Type B pancreatic cell (in vitro differentiated cells): ENCODE measurements at regions not wholly inside any gene's neighbourhood (a gene's known extent, or its start where the extent isn't known, plus 50 kb on each side); places are given as distances from the start of the nearest gene placed in this dataset.
"Not testable (repeated sequence)": the region's sequence is repeated elsewhere in the genome, so short reads cannot be mapped to it uniquely, and the experiment has no call there.

Experiments
- DNase-seq: peaks from one replicate; pipeline ENCODE4 v3.0.0; 2021; ENCODE audit warnings: mixed read lengths; ENCODE audit not compliant: unreplicated experiment; ENCODE audit errors: extremely low spot score
- H3K27ac Mint-ChIP-seq: 2 replicates; pipeline ENCODE4 v1.8.0; 2021; ENCODE audit warnings: mild to moderate bottlenecking, mixed read lengths
- H3K27me3 Mint-ChIP-seq: 2 replicates; pipeline ENCODE4 v1.8.0; 2021; ENCODE audit warnings: mixed read lengths
- H3K36me3 Mint-ChIP-seq: 2 replicates; pipeline ENCODE4 v1.8.0; 2021; ENCODE audit warnings: mixed read lengths
- H3K4me1 Mint-ChIP-seq: one replicate; pipeline ENCODE4 v1.8.0; 2021; ENCODE audit warnings: mixed read lengths; ENCODE audit not compliant: unreplicated experiment
- H3K4me3 Mint-ChIP-seq: 2 replicates; pipeline ENCODE4 v1.8.0; 2021; ENCODE audit warnings: mild to moderate bottlenecking, mixed read lengths
- H3K9me3 Mint-ChIP-seq: 2 replicates; pipeline ENCODE4 v1.8.0; 2021; ENCODE audit warnings: mixed read lengths

GRCh38 chr9:41075671-41076070 is 52.8 kb downstream of the FOXD4L6 start:
- DNase-seq, H3K4me1 Mint-ChIP-seq, H3K27ac Mint-ChIP-seq, H3K36me3 Mint-ChIP-seq, H3K9me3 Mint-ChIP-seq: not testable (repeated sequence)
- Mint-ChIP-seq H3K4me3 (peak overlapping the region; percentile 85), H3K27me3 (peaks cover 46% of the 10 kb centered on the region)

GRCh38 chr9:41074356-41074942 is 54.0 kb downstream of the FOXD4L6 start:
- Mint-ChIP-seq H3K27me3 (peaks cover 46% of the 10 kb centered on the region), H3K4me3 (peak overlapping the region; percentile 85)
- DNase-seq = peak; percentile 74
- H3K9me3 Mint-ChIP-seq, H3K36me3 Mint-ChIP-seq, H3K4me1 Mint-ChIP-seq, H3K27ac Mint-ChIP-seq: not testable (repeated sequence)

GRCh38 chr9:41073471-41074243 is 54.8 kb downstream of the FOXD4L6 start:
- H3K4me1 Mint-ChIP-seq, H3K36me3 Mint-ChIP-seq, H3K27ac Mint-ChIP-seq, H3K9me3 Mint-ChIP-seq, DNase-seq: not testable (repeated sequence)
- H3K27me3 Mint-ChIP-seq = peaks cover 46% of the 10 kb centered on the region
- H3K4me3 Mint-ChIP-seq = peak overlapping the region; percentile 86

GRCh38 chr9:41064125-41064795 is 64.2 kb downstream of the FOXD4L6 start:
- H3K9me3 Mint-ChIP-seq, H3K36me3 Mint-ChIP-seq, DNase-seq, H3K4me1 Mint-ChIP-seq, H3K27ac Mint-ChIP-seq, H3K4me3 Mint-ChIP-seq, H3K27me3 Mint-ChIP-seq: not testable (repeated sequence)

GRCh38 chr9:41063243-41063642 is 65.2 kb downstream of the FOXD4L6 start:
- not testable (repeated sequence) for H3K36me3 Mint-ChIP-seq, DNase-seq

GRCh38 chr9:41059603-41060002 is 68.9 kb downstream of the FOXD4L6 start:
- H3K27me3 Mint-ChIP-seq, H3K9me3 Mint-ChIP-seq, H3K4me3 Mint-ChIP-seq, H3K27ac Mint-ChIP-seq, DNase-seq, H3K4me1 Mint-ChIP-seq, H3K36me3 Mint-ChIP-seq: not testable (repeated sequence)

More at GRCh38 chr9:41063243-41063642, 65.2 kb downstream of the FOXD4L6 start:
- not testable (repeated sequence) for H3K27me3 Mint-ChIP-seq, H3K9me3 Mint-ChIP-seq, H3K27ac Mint-ChIP-seq, H3K4me3 Mint-ChIP-seq, H3K4me1 Mint-ChIP-seq

- not testable (repeated sequence) for H3K27me3 Mint-ChIP-seq, H3K9me3 Mint-ChIP-seq, DNase-seq, H3K4me3 Mint-ChIP-seq, H3K4me1 Mint-ChIP-seq, H3K36me3 Mint-ChIP-seq, H3K27ac Mint-ChIP-seq
Measured at GRCh38 chr9:41053666-41054363, 74.7 kb downstream of the FOXD4L6 start.

- not testable (repeated sequence) for H3K4me1 Mint-ChIP-seq, H3K4me3 Mint-ChIP-seq, H3K9me3 Mint-ChIP-seq, H3K27me3 Mint-ChIP-seq, DNase-seq, H3K36me3 Mint-ChIP-seq, H3K27ac Mint-ChIP-seq
Measured at GRCh38 chr9:41048672-41049071, 79.8 kb downstream of the FOXD4L6 start.

- H3K27me3 Mint-ChIP-seq, DNase-seq, H3K9me3 Mint-ChIP-seq, H3K4me3 Mint-ChIP-seq, H3K4me1 Mint-ChIP-seq, H3K27ac Mint-ChIP-seq, H3K36me3 Mint-ChIP-seq: not testable (repeated sequence)
Measured at GRCh38 chr9:41047792-41048191, 80.7 kb downstream of the FOXD4L6 start.

GRCh38 chr9:41044930-41045329 is 83.6 kb downstream of the FOXD4L6 start:
- H3K4me1 Mint-ChIP-seq, H3K36me3 Mint-ChIP-seq, H3K4me3 Mint-ChIP-seq, H3K9me3 Mint-ChIP-seq, DNase-seq, H3K27ac Mint-ChIP-seq, H3K27me3 Mint-ChIP-seq: not testable (repeated sequence)

- not testable (repeated sequence) for H3K27me3 Mint-ChIP-seq, H3K27ac Mint-ChIP-seq, H3K4me3 Mint-ChIP-seq, H3K36me3 Mint-ChIP-seq, DNase-seq, H3K9me3 Mint-ChIP-seq, H3K4me1 Mint-ChIP-seq
Measured at GRCh38 chr9:41043433-41043832, 85.0 kb downstream of the FOXD4L6 start.

- H3K4me1 Mint-ChIP-seq, H3K27me3 Mint-ChIP-seq, H3K27ac Mint-ChIP-seq, H3K36me3 Mint-ChIP-seq, DNase-seq, H3K4me3 Mint-ChIP-seq, H3K9me3 Mint-ChIP-seq: not testable (repeated sequence)
Measured at GRCh38 chr9:41042111-41042510, 86.4 kb downstream of the FOXD4L6 start.

GRCh38 chr9:41040705-41041342 is 87.7 kb downstream of the FOXD4L6 start:
- H3K36me3 Mint-ChIP-seq, H3K4me1 Mint-ChIP-seq, H3K4me3 Mint-ChIP-seq, H3K9me3 Mint-ChIP-seq, H3K27me3 Mint-ChIP-seq, H3K27ac Mint-ChIP-seq, DNase-seq: not testable (repeated sequence)
